Epidermal melanocyte (primary cell): ENCODE measurements at regions not wholly inside any gene's neighbourhood (a gene's known extent, or its start where the extent isn't known, plus 50 kb on each side); places are given as distances from the start of the nearest gene placed in this dataset.
"Not testable (repeated sequence)": the region's sequence is repeated elsewhere in the genome, so short reads cannot be mapped to it uniquely, and the experiment has no call there.

Experiments used
- DNase-seq: peaks from one replicate; pipeline ENCODE4 v3.0.0; 2011; ENCODE audit warnings: low spot score; ENCODE audit not compliant: insufficient read length

GRCh38 chr4:66443008-66443407, 772.7 kb upstream of the EPHA5 start:
- no peak for DNase-seq

GRCh38 chr4:66439508-66439907, 769.2 kb upstream of the EPHA5 start:
- DNase-seq = no peak

- no peak for DNase-seq
Observed at GRCh38 chr4:66433706-66434105, 763.4 kb upstream of the EPHA5 start.

- DNase-seq = no peak
Observed at GRCh38 chr4:66430856-66431255, 760.6 kb upstream of the EPHA5 start.

GRCh38 chr4:66429276-66429675, 759.0 kb upstream of the EPHA5 start:
- DNase-seq = no peak

- no peak for DNase-seq
Observed at GRCh38 chr4:66416425-66416824, 746.1 kb upstream of the EPHA5 start.

GRCh38 chr4:66404141-66404540, 733.9 kb upstream of the EPHA5 start:
- no peak for DNase-seq

GRCh38 chr4:66376921-66377320, 706.6 kb upstream of the EPHA5 start:
- DNase-seq = no peak

GRCh38 chr4:66376396-66376795, 706.1 kb upstream of the EPHA5 start:
- DNase-seq = no peak

GRCh38 chr4:66373268-66373667, 703.0 kb upstream of the EPHA5 start:
- no peak for DNase-seq

- no peak for DNase-seq
Observed at GRCh38 chr4:66372706-66373105, 702.4 kb upstream of the EPHA5 start.

GRCh38 chr4:66367043-66367660, 696.9 kb upstream of the EPHA5 start:
- DNase-seq = no peak

GRCh38 chr4:66360395-66360794, 690.1 kb upstream of the EPHA5 start:
- not testable (repeated sequence) for DNase-seq

GRCh38 chr4:66357316-66357715, 687.0 kb upstream of the EPHA5 start:
- no peak for DNase-seq

GRCh38 chr4:66355328-66355727, 685.0 kb upstream of the EPHA5 start:
- DNase-seq = no peak

- no peak for DNase-seq
Observed at GRCh38 chr4:66351761-66352160, 681.5 kb upstream of the EPHA5 start.

GRCh38 chr4:66340286-66340893, 670.1 kb upstream of the EPHA5 start:
- no peak for DNase-seq

GRCh38 chr4:66339007-66339406, 668.7 kb upstream of the EPHA5 start:
- no peak for DNase-seq

- no peak for DNase-seq
Observed at GRCh38 chr4:66331761-66332160, 661.5 kb upstream of the EPHA5 start.

GRCh38 chr4:66330125-66330524, 659.8 kb upstream of the EPHA5 start:
- DNase-seq = no peak

- DNase-seq = no peak
Observed at GRCh38 chr4:66328803-66329574, 658.7 kb upstream of the EPHA5 start.

GRCh38 chr4:66307641-66308438, 637.6 kb upstream of the EPHA5 start:
- DNase-seq = no peak
